PC-3 (cell line): ENCODE measurements at regions not wholly inside any gene's neighbourhood (a gene's known extent, or its start where the extent isn't known, plus 50 kb on each side); places are given as distances from the start of the nearest gene placed in this dataset.

Source experiments
- ATAC-seq: fragments of 200-7000 bp; cut with Tn5 transposase; 2 replicates; pipeline ENCODE4 v1.9.1; 2020; ENCODE audit warnings: mild to moderate bottlenecking, moderate library complexity
- BruUV-seq: library from RNA; stranded (reverse); fragments of 400-500 nt; replicated peaks from 2 replicates; lab custom pipeline; 2021; lab: Mats Ljungman, UMichigan
- CTCF ChIA-PET: fragments of 300-600 bp; sonication (Branson Sonifier 250); formaldehyde crosslinking; loops from one replicate; lab custom pipeline; 2022; ENCODE audit warnings: antibody characterized with exemption; lab: Charles Lee
- POLR2A ChIA-PET: fragments of 300-600 bp; sonication (Branson Sonifier 250); formaldehyde crosslinking; loops from one replicate; lab custom pipeline; 2022; ENCODE audit warnings: antibody characterized with exemption; ENCODE audit not compliant: unreplicated experiment; lab: Charles Lee
- DNase-seq: peaks from one replicate; pipeline ENCODE4 v3.0.0-alpha.2; 2015
- H2AFZ ChIP-seq: fragments of 300-600 bp; sonication (generic); 2 replicates; pipeline ENCODE4 v1.6.0; 2016; ENCODE audit warnings: antibody characterized with exemption, low read length
- H3F3A ChIP-seq: fragments of 300-600 bp; sonication (generic); one replicate; pipeline ENCODE4 v1.6.0; 2017; ENCODE audit warnings: antibody characterized with exemption, low read length, control low read depth, mild to moderate bottlenecking; ENCODE audit not compliant: unreplicated experiment
- H3K27ac ChIP-seq: fragments of 300-600 bp; sonication (generic); 2 replicates; pipeline ENCODE4 v1.5.1; 2016; ENCODE audit warnings: mild to moderate bottlenecking, low read length
- H3K27me3 ChIP-seq: fragments of 300-600 bp; sonication (generic); 2 replicates; pipeline ENCODE4 v1.6.1; 2016; ENCODE audit warnings: low read length, mixed read lengths
- H3K36me3 ChIP-seq: fragments of 300-600 bp; sonication (generic); 2 replicates; pipeline ENCODE4 v1.6.1; 2016; ENCODE audit warnings: low read depth, mixed run types, low read length, mixed read lengths
- H3K4me1 ChIP-seq: fragments of 300-600 bp; sonication (generic); 2 replicates; pipeline ENCODE4 v1.5.1; 2016; ENCODE audit warnings: low read length; ENCODE audit not compliant: insufficient read depth
- H3K4me2 ChIP-seq: fragments of 300-600 bp; sonication (generic); 2 replicates; pipeline ENCODE4 v1.6.0; 2016; ENCODE audit warnings: low read length
- H3K4me3 ChIP-seq: fragments of 300-600 bp; sonication (generic); 2 replicates; pipeline ENCODE4 v1.5.1; 2016; ENCODE audit warnings: mild to moderate bottlenecking, low read length, mixed read lengths
- H3K79me2 ChIP-seq: fragments of 300-600 bp; sonication (generic); 2 replicates; pipeline ENCODE4 v1.6.1; 2017; ENCODE audit warnings: low read length, mixed read lengths
- H3K9ac ChIP-seq: fragments of 300-600 bp; sonication (generic); 2 replicates; pipeline ENCODE4 v1.6.0; 2016; ENCODE audit warnings: mild to moderate bottlenecking, low read length
- H3K9me2 ChIP-seq: fragments of 300-600 bp; sonication (generic); replicated peaks from 2 replicates; pipeline ENCODE4 v1.6.1; 2016; ENCODE audit warnings: mixed run types, low read length, mixed read lengths
- H3K9me3 ChIP-seq: fragments of 300-600 bp; sonication (generic); 2 replicates; pipeline ENCODE4 v1.6.1; 2016; ENCODE audit warnings: low read length, mixed read lengths
- H4K20me1 ChIP-seq: fragments of 300-600 bp; sonication (generic); 2 replicates; pipeline ENCODE4 v1.6.1; 2016; ENCODE audit warnings: low read length, mixed read lengths
- CTCF ChIP-seq: fragments of 300-600 bp; sonication (generic); conservative IDR thresholded peaks from 2 replicates; pipeline ENCODE4 v1.5.1; 2017; ENCODE audit warnings: antibody characterized with exemption, low read depth, mild to moderate bottlenecking, low read length
- EZH2 ChIP-seq: fragments of 300-600 bp; sonication (generic); IDR thresholded peaks from one replicate; pipeline ENCODE4 v1.6.1; 2017; ENCODE audit warnings: antibody characterized with exemption, mild to moderate bottlenecking, low read length; ENCODE audit not compliant: unreplicated experiment
- EZH2phosphoT487 ChIP-seq: fragments of 300-600 bp; sonication (generic); IDR thresholded peaks from 2 replicates; pipeline ENCODE4 v1.6.1; 2018; ENCODE audit warnings: mild to moderate bottlenecking, antibody characterized with exemption, low read length, borderline replicate concordance
- intact Hi-C: fragments of 100-400 bp; cut with micrococcal nuclease; formaldehyde crosslinking; loops from 2 replicates; pipeline ENCODE4 v1.9.0; 2023

- no TSS peak for BruUV-seq
- no peaks in the 10 kb centered on the region for H3K36me3 ChIP-seq
- H3F3A ChIP-seq: no peaks in the 10 kb centered on the region
- TF ChIP-seq EZH2 (no peak), EZH2phosphoT487 (no peak), CTCF (no peak)
- no peaks in the 10 kb centered on the region for H3K4me1 ChIP-seq
- H3K4me3 ChIP-seq: no peak overlapping the region
- H3K79me2 ChIP-seq: no peaks in the 10 kb centered on the region
- ChIA-PET CTCF (no interaction called here), POLR2A (no interaction called here)
- H3K9ac ChIP-seq: no peak overlapping the region
- H3K9me2 ChIP-seq: no peaks in the 10 kb centered on the region
- ATAC-seq: no peak
- intact Hi-C loops: no loop called here
- H2AFZ ChIP-seq: no peak overlapping the region
- DNase-seq: no peak
- H4K20me1 ChIP-seq: no peaks in the 10 kb centered on the region
- no peaks in the 10 kb centered on the region for H3K9me3 ChIP-seq
- H3K27me3 ChIP-seq: no peaks in the 10 kb centered on the region
- H3K27ac ChIP-seq: no peak overlapping the region
- H3K4me2 ChIP-seq: no peak overlapping the region
These were observed 220.2 kb upstream of the ATP6AP2 start for GRCh38 chrX:40360557-40360956.

- POLR2A ChIA-PET: no interaction called here
- H3K9me2 ChIP-seq: no peaks in the 10 kb centered on the region
- TF ChIP-seq EZH2phosphoT487 (no peak), CTCF (no peak), EZH2 (no peak)
- H2AFZ ChIP-seq: no peak overlapping the region
- no peaks in the 10 kb centered on the region for H3K4me1 ChIP-seq
- ATAC-seq: no peak
- H3K27ac ChIP-seq: no peak overlapping the region
- intact Hi-C loops: no loop called here
- H3K4me3 ChIP-seq: no peak overlapping the region
- no peaks in the 10 kb centered on the region for H3K9me3 ChIP-seq
- H3K27me3 ChIP-seq: 0 out of 2 replicates have a peak, but pooled peaks cover 4% of the 10 kb centered on the region
- H3K36me3 ChIP-seq: no peaks in the 10 kb centered on the region
- no peak overlapping the region for H3K4me2 ChIP-seq
- H4K20me1 ChIP-seq: no peaks in the 10 kb centered on the region
- CTCF ChIA-PET: no interaction called here
- BruUV-seq: no TSS peak
- H3K9ac ChIP-seq: no peak overlapping the region
- H3F3A ChIP-seq: no peaks in the 10 kb centered on the region
- no peaks in the 10 kb centered on the region for H3K79me2 ChIP-seq
- DNase-seq: no peak
These were observed 221.2 kb upstream of the ATP6AP2 start for GRCh38 chrX:40359593-40359992.

- ATAC-seq (no peak), DNase-seq (no peak)
- Histone ChIP-seq H3F3A (no peaks in the 10 kb centered on the region), H3K36me3 (no peaks in the 10 kb centered on the region), H3K4me1 (no peaks in the 10 kb centered on the region), H3K9me3 (no peaks in the 10 kb centered on the region), H3K27ac (no peak overlapping the region), H2AFZ (no peak overlapping the region), H3K4me3 (no peak overlapping the region), H3K9ac (no peak overlapping the region), H3K9me2 (no peaks in the 10 kb centered on the region), H3K27me3 (0 out of 2 replicates have a peak, but pooled peaks cover 7% of the 10 kb centered on the region), H4K20me1 (no peaks in the 10 kb centered on the region), H3K4me2 (no peak overlapping the region), H3K79me2 (no peaks in the 10 kb centered on the region)
- intact Hi-C loops: no loop called here
- ChIA-PET CTCF (no interaction called here), POLR2A (no interaction called here)
- TF ChIP-seq EZH2phosphoT487 (no peak), EZH2 (no peak), CTCF (no peak)
- BruUV-seq: no TSS peak
These were observed 221.8 kb upstream of the ATP6AP2 start for GRCh38 chrX:40358994-40359393.
